H9 (cell line): ENCODE measurements at regions not wholly inside any gene's neighbourhood (a gene's known extent, or its start where the extent isn't known, plus 50 kb on each side); places are given as distances from the start of the nearest gene placed in this dataset.

Source experiments
- DNase-seq: peaks from one replicate; pipeline ENCODE4 v3.0.0-alpha.2; 2017
- H2AFZ ChIP-seq: one replicate; pipeline ENCODE4 v1.6.1; 2013; ENCODE audit warnings: mild to moderate bottlenecking, low read length, control low read depth, moderate library complexity
- H2AK5ac ChIP-seq: 2 replicates; pipeline ENCODE4 v1.6.1; 2013; ENCODE audit warnings: low read length, control low read depth, mixed read lengths; ENCODE audit not compliant: insufficient read length
- H2BK120ac ChIP-seq: one replicate; pipeline ENCODE4 v1.6.1; 2013; ENCODE audit warnings: low read depth, mild to moderate bottlenecking, low read length, control low read depth, inconsistent platforms; ENCODE audit not compliant: poor library complexity, severe bottlenecking
- H2BK12ac ChIP-seq: 2 replicates; pipeline ENCODE4 v1.6.1; 2013; ENCODE audit warnings: low read length, control low read depth, mixed read lengths, low read depth; ENCODE audit not compliant: insufficient read length
- H2BK15ac ChIP-seq: 2 replicates; pipeline ENCODE4 v1.6.1; 2013; ENCODE audit warnings: low read depth, low read length, control low read depth
- H2BK20ac ChIP-seq: one replicate; pipeline ENCODE4 v1.6.1; 2013; ENCODE audit warnings: low read depth, mild to moderate bottlenecking, low read length, control low read depth, inconsistent platforms; ENCODE audit not compliant: poor library complexity, severe bottlenecking
- H2BK5ac ChIP-seq: 2 replicates; pipeline ENCODE4 v1.6.1; 2013; ENCODE audit warnings: low read length, control low read depth, mixed read lengths; ENCODE audit not compliant: insufficient read length
- H3K14ac ChIP-seq: 2 replicates; pipeline ENCODE4 v1.6.1; 2013; ENCODE audit warnings: low read length, control low read depth; ENCODE audit not compliant: insufficient read depth
- H3K18ac ChIP-seq: 2 replicates; pipeline ENCODE4 v1.6.1; 2013; ENCODE audit warnings: low read depth, mild to moderate bottlenecking, mixed read lengths, low read length, control low read depth; ENCODE audit not compliant: insufficient read length
- H3K23ac ChIP-seq: 2 replicates; pipeline ENCODE4 v1.6.1; 2013; ENCODE audit warnings: low read length, control low read depth, mixed read lengths, low read depth; ENCODE audit not compliant: insufficient read length
- H3K23me2 ChIP-seq: 2 replicates; pipeline ENCODE4 v1.6.1; 2013; ENCODE audit warnings: low read depth, mild to moderate bottlenecking, mixed read lengths, low read length, control low read depth; ENCODE audit not compliant: insufficient read length, poor library complexity, severe bottlenecking
- H3K27ac ChIP-seq: 2 replicates; pipeline ENCODE4 v1.5.1; 2013; ENCODE audit warnings: low read length, control low read depth, mixed read lengths, low read depth; ENCODE audit not compliant: insufficient read length
- H3K27me3 ChIP-seq: 2 replicates; pipeline ENCODE4 v1.6.1; 2013; ENCODE audit warnings: low read length, control low read depth, inconsistent platforms; ENCODE audit not compliant: insufficient read depth
- H3K4ac ChIP-seq: 2 replicates; pipeline ENCODE4 v1.6.1; 2013; ENCODE audit warnings: low read depth, mild to moderate bottlenecking, control low read depth, inconsistent platforms, low read length, moderate library complexity
- H3K4me1 ChIP-seq: 2 replicates; pipeline ENCODE4 v1.6.1; 2013; ENCODE audit warnings: low read length, control low read depth, inconsistent platforms; ENCODE audit not compliant: insufficient read depth
- H3K4me2 ChIP-seq: 2 replicates; pipeline ENCODE4 v1.6.1; 2013; ENCODE audit warnings: low read length, control low read depth, mixed read lengths; ENCODE audit not compliant: insufficient read length, insufficient read depth
- H3K56ac ChIP-seq: 2 replicates; pipeline ENCODE4 v1.6.1; 2013; ENCODE audit warnings: low read depth, mild to moderate bottlenecking, mixed read lengths, low read length, control low read depth; ENCODE audit not compliant: insufficient read length
- H3K79me1 ChIP-seq: 2 replicates; pipeline ENCODE4 v1.6.1; 2013; ENCODE audit warnings: low read depth, mild to moderate bottlenecking, moderate library complexity, low read length, control low read depth, inconsistent platforms; ENCODE audit not compliant: insufficient read depth, poor library complexity, severe bottlenecking
- H3K79me2 ChIP-seq: 2 replicates; pipeline ENCODE4 v1.6.1; 2013; ENCODE audit warnings: low read length, control low read depth, inconsistent platforms; ENCODE audit not compliant: insufficient read depth
- H3K9ac ChIP-seq: 2 replicates; pipeline ENCODE4 v1.6.1; 2013; ENCODE audit warnings: low read length, control low read depth, mixed read lengths; ENCODE audit not compliant: insufficient read length; ENCODE audit errors: extremely low read depth
- H3K9me3 ChIP-seq: one replicate; pipeline ENCODE4 v1.6.1; 2013; ENCODE audit warnings: low read depth, low read length, inconsistent platforms; ENCODE audit not compliant: control insufficient read depth
- H3T11ph ChIP-seq: one replicate; pipeline ENCODE4 v1.6.1; 2013; ENCODE audit warnings: mild to moderate bottlenecking, low read length, control low read depth, inconsistent platforms
- H4K20me1 ChIP-seq: one replicate; pipeline ENCODE4 v1.6.1; 2013; ENCODE audit not compliant: control insufficient read depth, insufficient read length, insufficient read depth
- H4K5ac ChIP-seq: 2 replicates; pipeline ENCODE4 v1.6.1; 2013; ENCODE audit warnings: low read depth, mild to moderate bottlenecking, mixed read lengths, low read length, control low read depth; ENCODE audit not compliant: insufficient read length
- H4K8ac ChIP-seq: replicated peaks from 2 replicates; pipeline ENCODE4 v1.6.1; 2013; ENCODE audit warnings: low read length, control low read depth, mixed read lengths, low read depth; ENCODE audit not compliant: insufficient read length
- H4K91ac ChIP-seq: 2 replicates; pipeline ENCODE4 v1.6.1; 2013; ENCODE audit warnings: low read depth, mild to moderate bottlenecking, moderate library complexity, mixed read lengths, low read length, control low read depth; ENCODE audit not compliant: insufficient read length
- H3K27ac Mint-ChIP-seq, 3 experiments: 2 replicates in 2 of 3; 3 replicates in 1 of 3; pipeline ENCODE4 v1.8.0; 2020 to 2021; ENCODE audit warnings: mixed read lengths in 3 of 3, mild to moderate bottlenecking in 1 of 3, moderate library complexity in 1 of 3
- H3K27me3 Mint-ChIP-seq: 2 replicates; pipeline ENCODE4 v1.8.0; 2021; ENCODE audit warnings: low read depth, mild to moderate bottlenecking, moderate library complexity, mixed read lengths
- H3K36me3 Mint-ChIP-seq, 3 experiments: 2 replicates in 2 of 3; 3 replicates in 1 of 3; pipeline ENCODE4 v1.8.0; 2020 to 2021; ENCODE audit warnings: low read depth in 3 of 3, mixed read lengths in 3 of 3; ENCODE audit not compliant: insufficient read depth in 1 of 3
- H3K4me1 Mint-ChIP-seq, 2 experiments: 2 replicates each; pipeline ENCODE4 v1.8.0; 2020; ENCODE audit warnings: mixed read lengths in 2 of 2
- H3K4me3 Mint-ChIP-seq, 2 experiments: 2 replicates in 1 of 2; 3 replicates in 1 of 2; pipeline ENCODE4 v1.8.0; 2020 to 2021; ENCODE audit warnings: mild to moderate bottlenecking in 2 of 2, mixed read lengths in 2 of 2, moderate library complexity in 1 of 2
- H3K9me3 Mint-ChIP-seq, 2 experiments: 2 replicates in 1 of 2; 3 replicates in 1 of 2; pipeline ENCODE4 v1.8.0; 2020; ENCODE audit warnings: mild to moderate bottlenecking in 2 of 2, mixed read lengths in 2 of 2, moderate library complexity in 1 of 2
- WGBS: extraction: QIAGEN DNeasy Blood & Tissue Kit; methylation state at CpG from one replicate; pipeline ENCODE4 v1.1.7; 2013; ENCODE audit warnings: missing lambda C conversion rate, low lambda C conversion rate, mixed read lengths; ENCODE audit not compliant: insufficient read length; ENCODE audit errors: extremely low coverage; 5-methylcytosine and 5-hydroxymethylcytosine counted together
- TF ChIP-seq, protein P1 (sequence below): fragments of 200-600 bp; sonication (generic); conservative IDR thresholded peaks from 3 replicates; pipeline ENCODE4 v1.8.0; 2021; ENCODE audit warnings: antibody characterized with exemption, mild to moderate bottlenecking

DNA sequence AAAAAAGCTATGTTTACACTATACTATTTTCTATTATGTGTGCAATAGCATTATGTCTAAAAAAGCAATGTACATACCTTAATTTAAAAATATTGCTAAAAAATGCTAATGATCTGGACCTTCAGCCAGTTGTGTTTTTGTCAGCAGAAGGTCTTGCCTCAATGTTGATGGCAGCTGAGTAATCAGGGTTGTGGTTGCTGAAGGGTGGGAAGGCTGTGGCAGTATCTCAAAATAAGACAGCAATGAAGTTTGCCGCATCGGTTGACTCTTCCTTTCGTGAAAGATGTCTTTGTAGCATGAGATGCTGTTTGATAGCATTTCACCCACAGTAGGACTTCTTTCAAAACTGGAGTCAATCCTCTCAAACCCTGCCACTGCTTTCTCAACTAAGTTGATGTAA, 134.7 kb upstream of the CDYL start:
- Mint-ChIP-seq H3K27ac (no peak overlapping the region), H3K9me3 (peaks cover 2 to 3% of the 10 kb centered on the region in 2 experiments; a peak in 3 of 5 replicates), H3K27me3 (peaks cover 13% of the 10 kb centered on the region), H3K36me3 (peaks cover 0 to 4% (median 0%) of the 10 kb centered on the region in 3 experiments; a peak in 2 of 7 replicates), H3K4me3 (no peak overlapping the region), H3K4me1 (peaks cover 11 to 15% of the 10 kb centered on the region in 2 experiments)
- no peak overlapping the region for H2BK12ac ChIP-seq
- no peak overlapping the region for H3K4me2 ChIP-seq
- no peak overlapping the region for H2BK5ac ChIP-seq
- H3K4me1 ChIP-seq = no peaks in the 10 kb centered on the region; the same call in none of the 2 replicates
- no peak overlapping the region for H3K14ac ChIP-seq
- no peak overlapping the region for H3T11ph ChIP-seq
- no CpG with 5 or more reads among the region's 3 CpGs for WGBS
- H3K79me2 ChIP-seq = no peaks in the 10 kb centered on the region
- H3K18ac ChIP-seq = no peak overlapping the region
- H3K27me3 ChIP-seq = no peaks in the 10 kb centered on the region
- H2AFZ ChIP-seq = no peak overlapping the region
- H4K91ac ChIP-seq = no peak overlapping the region
- H3K27ac ChIP-seq = no peak overlapping the region
- TF ChIP-seq, protein P1, sequence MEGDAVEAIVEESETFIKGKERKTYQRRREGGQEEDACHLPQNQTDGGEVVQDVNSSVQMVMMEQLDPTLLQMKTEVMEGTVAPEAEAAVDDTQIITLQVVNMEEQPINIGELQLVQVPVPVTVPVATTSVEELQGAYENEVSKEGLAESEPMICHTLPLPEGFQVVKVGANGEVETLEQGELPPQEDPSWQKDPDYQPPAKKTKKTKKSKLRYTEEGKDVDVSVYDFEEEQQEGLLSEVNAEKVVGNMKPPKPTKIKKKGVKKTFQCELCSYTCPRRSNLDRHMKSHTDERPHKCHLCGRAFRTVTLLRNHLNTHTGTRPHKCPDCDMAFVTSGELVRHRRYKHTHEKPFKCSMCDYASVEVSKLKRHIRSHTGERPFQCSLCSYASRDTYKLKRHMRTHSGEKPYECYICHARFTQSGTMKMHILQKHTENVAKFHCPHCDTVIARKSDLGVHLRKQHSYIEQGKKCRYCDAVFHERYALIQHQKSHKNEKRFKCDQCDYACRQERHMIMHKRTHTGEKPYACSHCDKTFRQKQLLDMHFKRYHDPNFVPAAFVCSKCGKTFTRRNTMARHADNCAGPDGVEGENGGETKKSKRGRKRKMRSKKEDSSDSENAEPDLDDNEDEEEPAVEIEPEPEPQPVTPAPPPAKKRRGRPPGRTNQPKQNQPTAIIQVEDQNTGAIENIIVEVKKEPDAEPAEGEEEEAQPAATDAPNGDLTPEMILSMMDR = no peak
- no peaks in the 10 kb centered on the region for H3K79me1 ChIP-seq
- H4K5ac ChIP-seq = no peak overlapping the region
- peaks cover 2% of the 10 kb centered on the region for H4K20me1 ChIP-seq
- H2BK15ac ChIP-seq = no peak overlapping the region
- H3K23ac ChIP-seq = no peak overlapping the region
- no peak for DNase-seq
- no peak overlapping the region for H4K8ac ChIP-seq
- H2BK20ac ChIP-seq = no peak overlapping the region
- no peak overlapping the region for H2BK120ac ChIP-seq
- H3K9ac ChIP-seq = no peak overlapping the region
- H3K4ac ChIP-seq = no peak overlapping the region
- no peak overlapping the region for H2AK5ac ChIP-seq
- no peaks in the 10 kb centered on the region for H3K23me2 ChIP-seq
- H3K9me3 ChIP-seq = no peaks in the 10 kb centered on the region
- H3K56ac ChIP-seq = no peak overlapping the region
